Gastroesophageal sphincter (tissue), 4 donors: ENCODE measurements at regions not wholly inside any gene's neighbourhood (a gene's known extent, or its start where the extent isn't known, plus 50 kb on each side); places are given as distances from the start of the nearest gene placed in this dataset.

Experiments
- ATAC-seq: fragments of 150-250 bp; one replicate; pipeline ENCODE4 v1.9.1; 2016; ENCODE audit warnings: mild to moderate bottlenecking, moderate library complexity
- H3K27ac ChIP-seq, 4 donors: fragments of 200-600 bp; sonication (generic) in 3 of 4; 1 replicate in 3 of 4; 2 replicates in 1 of 4; pipeline ENCODE4 v1.5.1; 2016 to 2019
- H3K27me3 ChIP-seq: fragments of 200-600 bp; sonication (generic); one replicate; pipeline ENCODE4 v1.5.1; 2019
- H3K36me3 ChIP-seq, 2 donors: fragments of 200-600 bp; sonication (generic); one replicate each; pipeline ENCODE4 v1.5.1; 2019; ENCODE audit warnings: control low read depth in 1 of 2
- H3K4me1 ChIP-seq, 3 donors: fragments of 200-600 bp; sonication (generic); 1 replicate in 2 of 3; 2 replicates in 1 of 3; pipeline ENCODE4 v1.5.1; 2016 to 2019; ENCODE audit warnings: control low read depth in 2 of 3
- H3K4me3 ChIP-seq, 2 donors: fragments of 200-600 bp; sonication (generic); one replicate each; pipeline ENCODE4 v1.5.1; 2019; ENCODE audit warnings: mild to moderate bottlenecking in 1 of 2, moderate library complexity in 1 of 2
- H3K9me3 ChIP-seq, 3 donors: fragments of 200-600 bp; sonication (generic); one replicate each; pipeline ENCODE4 v1.5.1; 2017 to 2019; ENCODE audit warnings: control low read depth in 2 of 3
- EP300 ChIP-seq: sonication (generic); formaldehyde crosslinking; IDR thresholded peaks from one replicate; pipeline ENCODE4 v1.6.1; 2017; ENCODE audit warnings: antibody characterized with exemption, mild to moderate bottlenecking
- POLR2A ChIP-seq, 2 donors: fragments of 450-650 bp; IDR thresholded peaks; one replicate each; pipeline ENCODE4 v1.6.1; 2017; ENCODE audit warnings: antibody characterized with exemption in 2 of 2, mild to moderate bottlenecking in 2 of 2, moderate library complexity in 1 of 2
- POLR2AphosphoS5 ChIP-seq: sonication (generic); formaldehyde crosslinking; IDR thresholded peaks from one replicate; pipeline ENCODE4 v1.6.1; 2017; ENCODE audit warnings: antibody characterized with exemption
- WGBS, 2 donors: methylation state at CpG; one replicate each; pipeline ENCODE4 v1.1.5; 2018; ENCODE audit warnings: low coverage in 1 of 2; 5-methylcytosine and 5-hydroxymethylcytosine counted together
- TF ChIP-seq, protein P1 (sequence below), 4 experiments: fragments of 200-600 bp in 2 of 4; fragments of 450-650 bp in 2 of 4; sonication (generic) in 1 of 4; IDR thresholded peaks; one replicate each; pipeline ENCODE4 v1.5.1; 2017 to 2019; ENCODE audit warnings: antibody characterized with exemption in 4 of 4, mild to moderate bottlenecking in 2 of 4, moderate library complexity in 2 of 4

DNA sequence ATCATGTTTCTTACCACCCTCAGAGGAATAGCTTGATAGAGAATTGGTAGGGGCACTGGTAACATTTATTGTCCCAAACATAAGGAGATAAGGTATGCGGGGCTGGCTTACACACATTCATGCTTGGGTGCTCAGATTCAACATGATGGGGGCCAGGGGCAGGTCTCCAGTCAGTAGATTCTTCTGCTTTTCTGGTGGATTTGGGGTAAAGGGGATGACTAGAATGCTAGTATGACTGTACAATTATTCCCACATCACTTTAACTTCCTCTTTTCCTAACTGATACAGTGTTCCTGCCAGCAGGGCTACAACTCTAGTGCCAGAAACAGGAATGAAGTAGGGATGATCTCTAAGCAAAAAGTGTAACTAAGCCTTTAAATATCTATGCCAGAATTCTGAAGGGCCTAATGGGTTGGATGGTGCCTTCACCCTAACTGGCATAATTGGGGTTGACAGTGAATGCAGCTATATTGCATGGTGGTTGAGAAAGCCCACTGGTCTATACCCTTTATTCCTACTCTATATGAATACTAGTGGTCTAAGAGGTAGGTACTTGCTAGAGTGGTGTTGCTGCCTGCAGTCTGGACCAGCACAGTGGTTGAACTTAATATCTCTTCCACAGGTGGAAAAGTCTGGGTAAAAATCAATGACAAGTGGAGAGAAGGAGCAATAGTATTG, 117.4 kb downstream of the IL12A start:
- WGBS, 2 donors = 100% methylated on average over 1 of the region's 1 CpG; no CpG with 5 or more reads in 1 of the 2 donors
- no peaks in the 10 kb centered on the region for H3K36me3 ChIP-seq
- H3K27ac ChIP-seq = no peak overlapping the region
- ATAC-seq = no peak
- no peak overlapping the region for H3K4me3 ChIP-seq
- H3K4me1 ChIP-seq = no peaks in the 10 kb centered on the region
- H3K27me3 ChIP-seq = no peaks in the 10 kb centered on the region
- TF ChIP-seq, protein P1, sequence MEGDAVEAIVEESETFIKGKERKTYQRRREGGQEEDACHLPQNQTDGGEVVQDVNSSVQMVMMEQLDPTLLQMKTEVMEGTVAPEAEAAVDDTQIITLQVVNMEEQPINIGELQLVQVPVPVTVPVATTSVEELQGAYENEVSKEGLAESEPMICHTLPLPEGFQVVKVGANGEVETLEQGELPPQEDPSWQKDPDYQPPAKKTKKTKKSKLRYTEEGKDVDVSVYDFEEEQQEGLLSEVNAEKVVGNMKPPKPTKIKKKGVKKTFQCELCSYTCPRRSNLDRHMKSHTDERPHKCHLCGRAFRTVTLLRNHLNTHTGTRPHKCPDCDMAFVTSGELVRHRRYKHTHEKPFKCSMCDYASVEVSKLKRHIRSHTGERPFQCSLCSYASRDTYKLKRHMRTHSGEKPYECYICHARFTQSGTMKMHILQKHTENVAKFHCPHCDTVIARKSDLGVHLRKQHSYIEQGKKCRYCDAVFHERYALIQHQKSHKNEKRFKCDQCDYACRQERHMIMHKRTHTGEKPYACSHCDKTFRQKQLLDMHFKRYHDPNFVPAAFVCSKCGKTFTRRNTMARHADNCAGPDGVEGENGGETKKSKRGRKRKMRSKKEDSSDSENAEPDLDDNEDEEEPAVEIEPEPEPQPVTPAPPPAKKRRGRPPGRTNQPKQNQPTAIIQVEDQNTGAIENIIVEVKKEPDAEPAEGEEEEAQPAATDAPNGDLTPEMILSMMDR (IDR thresholded peaks at IDR 0.05) = no peak
- TF ChIP-seq POLR2A (IDR thresholded peaks at IDR 0.05) (no peak), POLR2AphosphoS5 (no peak), EP300 (no peak)
- H3K9me3 ChIP-seq = no peaks in the 10 kb centered on the region

DNA sequence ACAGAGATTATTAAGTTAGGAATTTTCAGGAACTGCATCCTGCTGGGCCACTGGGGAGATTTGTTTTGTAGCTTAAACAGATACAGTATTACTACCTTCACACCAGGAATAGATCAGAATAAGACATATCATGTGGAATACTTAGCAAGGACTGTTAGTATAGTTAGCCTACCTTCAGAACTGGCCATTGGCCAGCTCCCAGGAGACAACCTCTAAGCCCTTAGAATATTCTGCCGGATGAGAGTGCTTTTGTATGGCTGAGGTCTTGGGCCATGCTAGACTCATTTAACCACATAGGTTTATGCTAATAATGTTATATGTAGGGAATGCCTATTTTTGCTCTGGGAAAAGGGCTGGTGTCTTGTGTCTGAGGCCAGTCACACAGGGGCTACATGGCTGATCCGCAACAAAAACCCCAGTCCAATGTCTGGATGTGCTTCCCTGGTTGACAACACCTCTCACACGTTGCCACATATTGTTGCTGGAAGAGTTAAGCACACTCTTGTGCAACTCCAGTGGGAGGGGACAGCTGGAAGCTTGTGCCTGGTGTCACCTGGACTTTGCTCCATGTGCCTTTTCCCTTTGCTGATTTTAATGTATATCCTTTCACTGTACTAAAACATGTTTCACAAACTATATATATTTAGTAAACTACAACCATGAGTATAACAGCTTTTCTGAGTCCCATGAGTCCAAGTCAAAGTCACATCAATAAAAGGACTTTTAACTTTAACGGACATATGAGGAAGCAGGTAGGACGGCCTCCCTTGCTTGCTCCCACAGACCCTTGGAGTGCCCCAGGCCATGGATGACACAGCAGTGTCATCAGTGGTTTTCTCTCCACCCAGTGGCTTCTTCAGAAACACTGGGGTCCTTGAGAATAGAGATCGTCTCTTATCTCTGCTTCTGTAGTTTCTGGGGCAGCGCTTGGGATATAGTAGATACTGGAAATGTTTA, 118.0 kb upstream of the C3orf80 start:
- Histone ChIP-seq H3K27ac (no peak overlapping the region), H3K27me3 (no peaks in the 10 kb centered on the region), H3K9me3 (no peaks in the 10 kb centered on the region), H3K36me3 (no peaks in the 10 kb centered on the region), H3K4me1 (no peaks in the 10 kb centered on the region), H3K4me3 (no peak overlapping the region)
- ATAC-seq = no peak
- TF ChIP-seq POLR2A (IDR thresholded peaks at IDR 0.05) = no peak
- TF ChIP-seq, protein P1 (IDR thresholded peaks at IDR 0.05) = no peak
- 66 to 76% methylated on average over 6 to 7 of the region's 7 CpGs for WGBS, 2 donors

DNA sequence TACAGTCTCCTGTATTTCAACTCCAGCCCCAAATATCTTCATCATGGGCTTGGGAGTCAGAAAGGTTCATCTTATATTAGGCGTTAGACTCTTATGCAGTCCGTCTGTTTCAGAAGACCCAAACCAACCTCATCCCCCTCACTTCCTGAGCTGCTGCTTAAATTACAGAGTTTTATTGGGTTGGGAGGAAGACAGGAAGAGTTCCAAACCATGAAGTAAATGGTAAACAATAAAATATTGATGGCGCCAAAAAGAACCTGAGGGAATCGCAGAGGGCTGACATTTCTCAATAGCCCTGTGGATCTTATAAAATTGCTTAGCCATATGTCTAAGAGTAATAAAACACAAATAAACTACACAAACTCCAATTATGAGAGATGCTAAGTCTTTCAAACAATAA, 116.9 kb upstream of the C3orf80 start:
- TF ChIP-seq EP300 (no peak), POLR2A (IDR thresholded peaks at IDR 0.05) (no peak), POLR2AphosphoS5 (no peak)
- TF ChIP-seq, protein P1 (IDR thresholded peaks at IDR 0.05) = no peak
- 47 to 50% methylated on average over 4 of the region's 4 CpGs for WGBS, 2 donors
- no peak for ATAC-seq
- no peak overlapping the region for H3K4me3 ChIP-seq
- H3K27ac ChIP-seq = no peak overlapping the region
- H3K27me3 ChIP-seq = peaks cover 5% of the 10 kb centered on the region
- no peaks in the 10 kb centered on the region for H3K4me1 ChIP-seq
- H3K9me3 ChIP-seq = no peaks in the 10 kb centered on the region
- H3K36me3 ChIP-seq = no peaks in the 10 kb centered on the region

DNA sequence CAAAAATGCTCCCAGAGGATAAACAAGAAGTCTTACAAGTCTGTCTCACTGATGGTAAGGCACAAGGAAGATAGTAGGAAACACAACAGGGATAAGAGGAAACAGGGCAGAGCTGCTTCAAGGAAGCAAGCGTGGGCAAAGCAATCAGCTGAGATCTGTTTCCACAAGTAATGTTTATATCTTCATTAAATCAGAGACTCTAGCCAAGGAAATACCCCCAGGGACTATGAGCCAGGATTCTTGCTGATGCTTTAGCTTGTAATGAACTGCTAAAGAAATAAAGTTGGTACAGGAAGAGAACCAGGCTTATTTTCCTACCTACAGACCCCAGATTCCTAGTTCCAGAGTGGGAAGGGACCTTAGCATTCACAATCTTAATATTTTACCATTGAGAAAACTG, 112.7 kb upstream of the C3orf80 start:
- H3K9me3 ChIP-seq = no peaks in the 10 kb centered on the region
- H3K4me3 ChIP-seq = no peak overlapping the region
- ATAC-seq = no peak
- no peaks in the 10 kb centered on the region for H3K4me1 ChIP-seq
- H3K27me3 ChIP-seq = peaks cover 5% of the 10 kb centered on the region
- TF ChIP-seq EP300 (no peak), POLR2AphosphoS5 (no peak), POLR2A (IDR thresholded peaks at IDR 0.05) (no peak)
- TF ChIP-seq, protein P1 (IDR thresholded peaks at IDR 0.05) = no peak
- 25 to 38% methylated on average over 1 of the region's 1 CpG for WGBS, 2 donors
- H3K27ac ChIP-seq = no peak overlapping the region
- H3K36me3 ChIP-seq = no peaks in the 10 kb centered on the region
